IPS-18c (cell line): ENCODE measurements at regions not wholly inside any gene's neighbourhood (a gene's known extent, or its start where the extent isn't known, plus 50 kb on each side); places are given as distances from the start of the nearest gene placed in this dataset.

Experiments used
- H3K4me3 ChIP-seq: 2 replicates; pipeline ENCODE4 v1.7.0; 2013; ENCODE audit warnings: low read depth, mild to moderate bottlenecking, low read length, moderate library complexity; ENCODE audit not compliant: insufficient read depth
- H3K9me3 ChIP-seq: one replicate; pipeline ENCODE4 v1.6.1; 2013; ENCODE audit warnings: mild to moderate bottlenecking, low read length, moderate library complexity; ENCODE audit not compliant: control insufficient read depth, insufficient read depth

DNA sequence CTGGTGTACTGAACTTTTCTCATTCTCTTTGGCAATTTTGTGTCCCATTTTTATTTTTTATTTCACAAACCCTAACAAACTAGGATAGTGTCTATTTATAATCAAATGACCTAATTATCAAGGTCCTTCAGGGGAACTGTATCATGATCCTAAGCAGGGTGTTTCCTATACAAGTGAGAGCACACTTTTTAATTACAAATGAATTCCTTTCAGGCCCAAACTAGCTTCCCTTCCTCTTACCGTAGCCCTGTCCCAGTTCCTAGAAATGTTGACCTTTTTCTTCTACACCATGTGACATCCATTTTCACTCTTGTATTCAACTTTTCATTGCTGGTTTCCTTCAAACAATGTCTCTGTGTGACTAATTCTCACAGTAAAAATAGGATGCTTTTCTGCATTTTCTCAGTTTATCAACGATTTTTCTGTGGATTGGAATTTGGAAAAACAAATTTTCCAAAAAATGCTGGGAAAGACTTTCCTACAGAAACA is 411.4 kb downstream of the CCDC91 start:
- no peak overlapping the region for H3K4me3 ChIP-seq
- no peaks in the 10 kb centered on the region for H3K9me3 ChIP-seq

DNA sequence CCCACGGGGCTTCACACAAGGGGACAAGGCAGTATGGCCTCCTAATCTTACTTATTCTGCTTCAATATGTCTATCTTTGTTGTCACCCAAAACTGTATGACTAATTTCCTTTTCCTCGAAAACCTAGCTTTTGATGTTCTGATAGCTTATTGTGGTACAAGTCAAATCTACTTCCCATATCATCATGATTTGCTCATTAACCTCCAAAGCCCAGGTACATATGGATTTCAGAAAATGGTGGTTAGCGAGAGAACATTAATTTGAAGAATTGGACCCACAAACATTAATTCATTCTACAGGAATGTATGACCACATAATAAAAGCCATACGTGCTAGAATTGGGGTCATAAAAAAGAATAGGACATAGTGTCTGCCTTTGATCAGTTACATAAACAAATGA is 412.5 kb downstream of the CCDC91 start:
- H3K4me3 ChIP-seq: no peak overlapping the region
- no peaks in the 10 kb centered on the region for H3K9me3 ChIP-seq

DNA sequence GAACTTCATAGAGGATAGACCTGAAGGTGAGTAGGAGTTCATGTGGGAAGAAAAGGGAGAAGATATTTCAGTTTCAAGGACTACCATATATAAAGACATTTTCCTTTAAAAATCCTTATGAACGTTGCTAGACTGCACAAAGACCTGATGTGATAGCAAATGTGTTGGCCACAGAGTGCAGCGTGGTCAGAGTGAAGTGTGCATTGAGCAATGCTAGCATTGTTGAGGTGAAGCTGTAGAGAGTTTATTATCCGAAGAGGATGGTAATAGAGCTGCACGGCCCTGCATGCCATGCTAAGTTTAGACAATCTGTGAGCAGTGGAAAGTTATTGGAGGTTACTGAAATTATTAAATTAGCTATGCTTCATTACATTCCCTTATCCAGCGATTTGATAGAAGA is 413.0 kb downstream of the CCDC91 start:
- no peaks in the 10 kb centered on the region for H3K9me3 ChIP-seq
- H3K4me3 ChIP-seq: no peak overlapping the region

DNA sequence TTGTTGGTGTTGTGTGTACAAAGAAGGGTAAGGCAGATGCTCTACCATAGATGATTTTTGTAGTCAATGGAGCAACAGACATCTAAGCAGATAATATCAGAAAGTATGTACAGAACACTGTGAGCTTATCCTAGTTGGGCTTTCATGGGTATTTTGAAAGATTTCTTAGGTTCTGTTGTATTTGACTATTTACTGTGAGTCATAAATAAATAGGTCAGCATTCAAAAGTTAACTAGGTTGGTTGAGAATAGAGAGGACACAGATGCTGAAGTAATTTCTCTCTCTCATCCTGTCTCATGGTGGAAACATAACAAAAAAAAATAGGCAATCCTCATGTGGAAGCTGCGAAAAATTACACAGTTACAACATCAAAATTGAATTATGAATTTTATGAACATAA is 413.5 kb downstream of the CCDC91 start:
- no peak overlapping the region for H3K4me3 ChIP-seq
- no peaks in the 10 kb centered on the region for H3K9me3 ChIP-seq

DNA sequence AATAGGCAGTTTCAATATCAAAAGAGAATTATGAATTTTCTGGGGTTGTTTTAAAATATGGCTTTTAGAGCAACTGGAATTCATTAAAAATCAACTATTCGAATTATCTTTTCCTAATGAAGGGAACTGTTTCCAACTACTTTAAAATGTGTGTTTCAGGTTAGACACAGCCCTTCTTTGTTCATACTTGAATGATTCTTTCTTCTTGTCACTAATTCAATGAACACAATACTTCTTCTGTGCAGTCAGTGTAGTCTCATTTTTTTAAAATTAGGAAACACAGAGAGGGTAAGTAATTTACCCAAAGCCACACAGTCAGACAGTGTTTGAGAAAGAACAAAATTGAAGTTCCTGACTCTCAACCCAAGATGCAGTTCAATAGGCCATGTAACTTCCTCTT is 414.0 kb downstream of the CCDC91 start:
- H3K4me3 ChIP-seq: no peak overlapping the region
- no peaks in the 10 kb centered on the region for H3K9me3 ChIP-seq

DNA sequence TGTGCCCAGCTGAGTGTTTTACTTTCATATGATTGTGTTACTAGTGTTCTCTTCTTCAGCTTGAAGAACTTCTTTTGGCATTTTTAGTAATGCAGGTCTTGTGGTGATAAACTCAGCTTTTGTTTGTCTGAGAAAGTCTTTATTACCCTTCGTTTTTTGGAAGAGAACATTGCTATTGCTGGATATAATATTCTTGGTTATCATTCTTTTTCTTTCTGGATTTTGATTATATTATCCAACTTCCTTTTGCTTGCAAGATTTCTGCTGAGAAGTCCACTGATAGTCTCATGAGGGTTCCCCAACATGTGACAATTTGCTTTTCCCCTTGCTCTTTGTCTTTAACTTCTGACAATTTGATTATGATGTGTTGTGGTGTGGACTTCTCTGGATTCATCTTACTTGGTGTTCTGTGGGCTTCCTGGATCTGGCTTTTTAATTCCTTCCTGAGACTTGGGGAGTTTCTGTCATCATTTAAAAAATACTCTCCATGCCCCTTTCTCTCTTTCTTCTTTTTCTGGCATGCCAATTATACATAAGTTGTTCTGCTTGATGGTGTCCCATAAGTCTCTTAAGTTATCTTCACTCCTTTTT is 416.8 kb downstream of the CCDC91 start:
- no peaks in the 10 kb centered on the region for H3K9me3 ChIP-seq
- no peak overlapping the region for H3K4me3 ChIP-seq

DNA sequence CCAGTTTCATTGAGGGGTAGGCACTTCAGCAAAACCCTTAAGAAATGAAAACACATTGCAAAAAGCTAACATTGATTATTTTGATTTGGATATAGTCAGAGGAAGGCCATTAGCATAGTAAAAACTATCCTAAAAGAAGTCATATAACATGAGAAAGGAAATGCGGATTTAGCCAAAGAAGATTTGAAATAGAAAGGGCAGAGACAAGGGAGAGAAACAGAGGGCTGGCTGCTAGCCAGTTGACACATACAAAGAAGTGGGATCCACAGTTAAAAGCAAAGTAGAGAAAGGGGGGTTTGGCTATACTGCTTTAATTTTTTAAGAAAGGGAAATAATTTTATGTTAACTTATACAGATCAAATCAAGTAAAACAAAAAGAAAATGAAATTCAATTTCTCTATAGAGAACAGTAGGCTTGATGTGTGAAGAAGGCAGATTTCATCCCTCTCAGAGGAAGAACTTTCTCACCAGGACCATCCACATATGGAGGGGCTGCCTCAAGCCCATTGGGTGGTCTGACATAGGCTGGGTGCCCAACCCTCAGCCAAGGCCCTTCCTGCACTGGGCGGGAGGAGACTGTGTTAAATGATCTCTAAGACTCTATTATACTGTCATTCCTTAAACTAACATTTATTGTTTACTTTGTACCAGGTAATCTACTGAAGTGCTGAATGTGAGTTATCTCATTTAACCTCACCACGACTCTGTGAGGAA is 420.3 kb downstream of the CCDC91 start:
- H3K4me3 ChIP-seq: no peak overlapping the region
- no peaks in the 10 kb centered on the region for H3K9me3 ChIP-seq

DNA sequence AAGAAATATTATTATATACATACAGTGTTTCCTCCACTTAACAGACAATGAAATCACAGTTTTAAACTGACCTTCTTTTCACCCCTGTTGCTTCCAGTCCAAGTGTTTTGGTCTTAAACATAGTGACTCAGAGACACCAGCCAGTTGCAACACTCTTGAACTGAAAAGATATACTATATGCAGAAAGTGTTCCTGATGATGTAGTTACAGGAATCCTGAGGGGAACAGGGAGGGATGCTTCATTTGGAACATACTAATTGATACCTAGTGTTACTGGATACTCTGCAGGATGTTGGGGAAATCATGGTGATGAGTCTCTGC is 420.8 kb downstream of the CCDC91 start:
- no peak overlapping the region for H3K4me3 ChIP-seq
- no peaks in the 10 kb centered on the region for H3K9me3 ChIP-seq

DNA sequence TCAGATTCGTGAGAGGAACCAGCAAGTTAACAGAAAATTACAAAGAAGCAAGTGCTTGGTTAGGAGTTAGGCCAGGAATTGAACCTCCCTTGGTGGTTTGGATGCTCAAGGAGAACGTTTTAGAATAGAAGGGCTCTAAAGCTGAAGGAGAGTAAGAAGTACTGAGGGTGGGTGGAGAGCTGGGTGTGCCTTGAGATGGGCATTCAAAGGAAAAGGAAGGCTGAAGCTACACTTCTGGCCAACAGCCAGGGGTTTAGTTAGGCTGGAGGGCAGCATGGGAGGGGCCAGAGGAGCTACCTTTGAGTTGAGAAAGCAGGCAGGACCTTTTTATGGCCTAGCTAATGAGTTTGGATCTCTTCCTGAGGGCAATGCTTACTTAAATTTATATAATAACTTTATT is 421.2 kb downstream of the CCDC91 start:
- H3K4me3 ChIP-seq: no peak overlapping the region

DNA sequence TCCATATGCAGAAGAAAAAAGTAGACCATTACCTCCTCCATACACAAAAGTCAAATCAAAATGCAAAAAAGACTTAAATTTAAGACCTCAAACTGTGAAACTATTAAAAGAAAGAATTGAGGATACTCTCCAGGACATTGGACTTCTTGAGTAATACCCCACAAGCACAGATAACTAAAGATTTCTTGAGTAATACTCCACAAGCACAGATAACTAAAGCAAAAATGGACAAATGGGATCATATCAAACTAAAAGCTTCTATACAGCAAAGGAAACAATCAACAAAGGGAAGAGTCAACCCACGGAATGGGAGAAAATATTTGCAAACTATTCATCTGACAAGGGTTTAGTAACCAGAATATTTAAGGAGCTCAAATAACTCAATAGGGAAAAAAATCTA is 427.9 kb downstream of the CCDC91 start:
- no peak overlapping the region for H3K4me3 ChIP-seq
- no peaks in the 10 kb centered on the region for H3K9me3 ChIP-seq

More for the DNA sequence above, 421.2 kb downstream of the CCDC91 start:
- no peaks in the 10 kb centered on the region for H3K9me3 ChIP-seq

DNA sequence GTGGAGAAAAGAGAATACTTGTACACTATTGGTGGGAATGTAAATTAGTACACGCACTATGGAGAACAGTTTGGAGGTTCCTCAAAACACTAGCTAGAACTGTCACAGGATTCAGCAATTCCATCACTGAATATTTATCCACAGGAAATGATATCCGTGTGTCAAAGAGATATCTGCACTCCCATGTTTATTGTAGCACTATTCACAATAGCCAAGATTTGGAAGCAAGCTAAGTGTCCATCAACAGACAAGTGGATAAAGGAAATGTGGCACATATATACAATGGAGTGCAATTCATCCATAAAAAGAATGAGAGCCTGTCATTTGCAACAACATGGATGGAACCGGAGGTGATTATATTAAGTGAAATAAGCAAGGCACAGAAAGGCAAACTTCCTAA is 428.5 kb downstream of the CCDC91 start:
- Histone ChIP-seq H3K9me3 (no peaks in the 10 kb centered on the region), H3K4me3 (no peak overlapping the region)

DNA sequence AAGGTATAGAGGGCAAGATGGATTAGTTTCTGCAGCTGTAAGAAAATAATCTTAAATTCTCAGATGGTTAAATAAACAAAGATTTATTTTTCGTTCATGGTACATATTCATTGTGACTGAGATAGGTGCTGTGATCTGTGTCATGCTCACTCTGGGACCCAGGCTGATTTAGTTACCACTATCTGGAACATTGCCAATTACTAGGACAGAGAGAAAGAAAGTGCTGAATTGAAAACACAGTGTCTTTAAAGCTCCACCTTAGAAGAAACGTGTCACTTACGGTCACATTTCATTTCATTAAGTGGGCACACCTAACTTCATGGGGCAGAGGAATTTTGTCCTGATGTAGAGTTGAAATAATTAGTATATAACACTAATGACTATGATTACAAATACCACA is 430.0 kb downstream of the CCDC91 start:
- H3K9me3 ChIP-seq: no peaks in the 10 kb centered on the region
- H3K4me3 ChIP-seq: no peak overlapping the region

DNA sequence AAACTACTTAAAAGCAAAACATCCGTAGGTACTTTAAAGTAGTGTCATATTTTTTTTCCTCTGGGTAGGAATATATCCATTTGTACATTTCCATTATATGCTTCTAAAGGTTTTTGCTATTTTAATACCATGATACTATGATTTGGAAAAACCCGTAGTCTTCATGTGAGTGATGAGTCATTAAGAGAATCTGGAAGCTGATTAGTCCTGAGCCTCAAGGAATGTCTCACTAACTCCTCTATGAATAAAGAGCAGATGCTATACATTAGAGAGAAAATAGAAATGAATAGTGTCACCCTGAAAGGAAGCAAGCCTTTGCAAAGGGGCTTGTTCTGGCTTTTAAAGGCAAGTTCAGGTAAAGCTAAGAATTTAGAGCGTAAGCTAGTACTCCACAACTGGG is 432.1 kb downstream of the CCDC91 start:
- no peak overlapping the region for H3K4me3 ChIP-seq
- H3K9me3 ChIP-seq: no peaks in the 10 kb centered on the region

DNA sequence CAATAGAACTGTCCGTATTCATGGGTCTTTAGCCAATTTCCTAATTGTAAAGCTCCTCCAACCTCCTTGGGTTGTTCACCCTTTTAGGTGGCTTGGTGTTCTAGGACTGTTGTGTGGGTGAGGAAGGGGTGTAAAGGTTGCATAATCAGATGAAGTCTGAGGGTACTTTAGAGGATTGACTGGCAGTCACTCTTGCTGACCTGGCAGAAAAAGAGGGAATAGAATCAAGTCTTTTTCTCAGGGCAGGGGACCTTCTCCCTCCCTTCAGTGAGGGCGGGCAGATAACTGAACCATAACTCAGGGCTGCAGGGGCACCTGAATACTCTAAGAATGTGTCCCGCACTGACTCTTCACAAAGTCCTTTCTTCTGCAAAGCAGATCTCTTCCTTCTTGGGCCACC is 436.2 kb downstream of the CCDC91 start:
- H3K9me3 ChIP-seq: no peaks in the 10 kb centered on the region
- H3K4me3 ChIP-seq: no peak overlapping the region

DNA sequence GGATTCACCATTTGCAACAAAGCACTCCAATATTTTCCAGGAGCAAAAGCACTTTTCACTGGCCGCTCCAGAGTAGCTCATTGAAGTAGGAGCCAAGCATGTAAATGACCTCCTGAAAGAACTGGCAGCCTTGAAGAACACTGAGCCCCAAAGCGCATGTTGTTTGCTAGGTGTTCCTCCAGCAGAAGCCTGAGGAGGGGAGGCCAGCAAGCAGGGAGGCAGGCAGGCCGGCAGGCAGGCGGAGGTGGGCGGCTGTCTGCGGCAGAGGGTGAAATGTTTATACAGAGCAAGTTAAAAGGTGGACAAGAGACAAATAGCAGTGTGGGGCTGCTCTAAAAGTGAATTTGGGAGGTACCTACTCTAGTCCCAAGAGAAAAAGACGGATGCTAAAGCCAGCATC is 439.4 kb downstream of the CCDC91 start:
- Histone ChIP-seq H3K9me3 (no peaks in the 10 kb centered on the region), H3K4me3 (no peak overlapping the region)

DNA sequence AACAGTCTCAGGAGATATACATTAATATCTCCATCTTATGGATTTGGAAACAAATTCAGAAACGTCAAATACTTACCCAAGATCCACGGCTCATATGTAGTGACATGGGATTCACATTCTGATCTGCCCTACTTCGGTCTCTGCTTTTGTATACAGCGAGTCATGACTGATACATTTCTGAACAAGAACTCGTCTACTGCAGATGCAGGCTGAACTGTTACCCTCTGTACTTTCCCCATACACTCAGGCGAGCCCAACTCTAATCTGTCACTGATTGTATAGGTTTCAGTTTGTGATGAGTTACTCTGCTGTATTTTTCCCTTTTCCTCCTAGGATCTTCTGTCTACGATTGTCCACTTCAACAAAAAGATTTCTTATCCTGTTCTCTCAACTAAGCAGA is 441.6 kb downstream of the CCDC91 start:
- Histone ChIP-seq H3K9me3 (no peaks in the 10 kb centered on the region), H3K4me3 (no peak overlapping the region)

DNA sequence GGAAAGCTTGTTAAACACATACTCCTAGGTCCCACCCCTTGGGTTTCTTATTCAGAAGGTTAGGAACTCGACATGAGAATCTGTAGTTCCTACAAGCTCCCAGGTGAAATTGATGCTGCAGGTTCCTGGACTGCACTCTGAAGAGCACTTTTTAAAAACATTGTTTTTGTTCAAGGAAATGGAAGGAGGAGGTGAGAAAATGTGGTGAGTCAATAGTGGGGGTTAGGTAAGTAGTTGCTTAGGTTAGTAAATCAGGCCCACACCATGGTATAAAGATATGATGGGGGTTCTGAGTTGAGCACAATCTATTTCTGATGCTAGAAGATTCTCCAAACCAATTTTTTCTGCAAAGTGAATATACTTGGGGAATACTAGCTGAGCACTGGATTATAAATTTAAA is 450.3 kb downstream of the CCDC91 start:
- H3K9me3 ChIP-seq: no peaks in the 10 kb centered on the region
- H3K4me3 ChIP-seq: no peak overlapping the region

DNA sequence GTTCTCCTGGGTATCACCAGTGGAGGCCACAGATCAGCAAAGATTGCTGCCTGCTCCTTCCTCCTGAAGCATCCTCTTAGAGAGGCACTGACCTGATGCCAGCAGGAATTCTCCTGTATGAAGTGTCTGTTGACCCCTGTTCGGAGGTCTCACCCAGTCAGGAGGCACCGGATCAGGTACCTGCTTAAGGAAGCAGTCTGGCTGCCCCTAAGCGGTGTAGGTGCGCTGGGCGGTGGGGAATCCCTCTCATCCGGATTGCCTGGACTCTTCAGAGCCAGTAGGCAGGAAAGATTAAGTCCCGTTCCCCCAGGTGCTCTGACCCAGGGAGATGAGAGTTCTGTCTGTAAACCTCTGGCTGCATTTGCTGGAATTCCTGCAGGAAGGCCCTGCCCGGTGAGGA is 455.2 kb downstream of the CCDC91 start:
- H3K4me3 ChIP-seq: no peak overlapping the region
- H3K9me3 ChIP-seq: no peaks in the 10 kb centered on the region

DNA sequence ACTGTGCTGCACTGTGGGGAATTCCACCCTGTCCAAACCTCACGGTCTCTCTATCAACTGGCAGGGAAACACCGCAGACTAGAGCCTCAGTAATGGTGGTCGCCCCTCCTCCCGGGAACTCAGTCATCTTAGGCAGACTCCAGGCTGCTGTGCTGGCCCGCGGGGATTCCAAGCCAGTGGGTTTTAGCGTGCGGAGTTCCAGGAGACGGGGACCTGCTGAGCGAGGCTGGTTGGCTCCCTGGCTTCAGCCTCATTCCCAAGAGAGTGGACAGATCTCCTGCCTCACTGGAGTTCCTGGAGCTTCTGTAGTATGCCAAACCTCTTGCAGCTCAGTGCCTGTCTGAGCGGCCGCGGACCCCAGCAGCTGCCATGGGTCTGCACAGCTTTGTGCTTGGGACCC is 455.6 kb downstream of the CCDC91 start:
- Histone ChIP-seq H3K4me3 (no peak overlapping the region), H3K9me3 (no peaks in the 10 kb centered on the region)
